ENCODE measurements at regions not wholly inside any gene's neighbourhood (a gene's known extent, or its start where the extent isn't known, plus 50 kb on each side); places are given as distances from the start of the nearest gene placed in this dataset.

- Mint-ChIP-seq H3K9me3 (ENCODE audit: insufficient read depth) (no peaks in the 10 kb centered on the region), H3K27ac (no peak overlapping the region), H3K4me3 (no peak overlapping the region), H3K27me3 (no peaks in the 10 kb centered on the region), H3K4me1 (peaks cover 15% of the 10 kb centered on the region)
- H4K20me1 ChIP-seq (ENCODE audit: control insufficient read depth, insufficient read depth, low read length, poor library complexity, severe bottlenecking): peaks cover 8% of the 10 kb centered on the region
- DNase-seq (no peak), ATAC-seq (ENCODE audit: low read depth) (no peak)
- H3K9me3 ChIP-seq (ENCODE audit: control extremely low read depth in 1 of 3, control insufficient read depth in 2 of 3, insufficient read depth in 1 of 3, low read length in 2 of 3): no peaks in the 10 kb centered on the region
- POLR2A ChIA-PET: no interaction called here
- no peak overlapping the region for H2AFZ ChIP-seq (ENCODE audit: insufficient read depth, low read depth, low read length, poor library complexity, severe bottlenecking)
- no peak overlapping the region for H3K4me3 ChIP-seq (ENCODE audit: control extremely low read depth in 1 of 5, extremely low read depth in 1 of 5, insufficient read depth in 1 of 5, low read depth in 2 of 5, low read length in 4 of 5)
- intact Hi-C loops (cut with micrococcal nuclease): loop anchor here (5.0 kb wide), 1 partner anchor 552 kb away; no protein-coding TSS in a partner anchor
- no peak overlapping the region for H3K9ac ChIP-seq (ENCODE audit: low read length)
- no peaks in the 10 kb centered on the region for H3K4me1 ChIP-seq (ENCODE audit: control insufficient read depth in 2 of 2, insufficient read depth in 2 of 2, low read length in 2 of 2)
- CTCF ChIA-PET: no interaction called here
- H3K27ac ChIP-seq (ENCODE audit: low read length in 2 of 2): no peak overlapping the region
- no peak overlapping the region for H3K4me2 ChIP-seq (replicated peaks; ENCODE audit: low read depth, low read length, poor library complexity, severe bottlenecking)
- H3K36me3 ChIP-seq (replicated peaks in 1 of 2; ENCODE audit: control extremely low read depth in 1 of 2, control insufficient read depth in 1 of 2, extremely low read depth in 1 of 2, insufficient read depth in 2 of 2, low read length in 1 of 2): peaks cover 3 to 42% of the 10 kb centered on the region in 2 experiments
- H3K27me3 ChIP-seq (replicated peaks in 1 of 4; ENCODE audit: control extremely low read depth in 1 of 4, control insufficient read depth in 3 of 4, insufficient read depth in 4 of 4, low read length in 3 of 4): no peaks in the 10 kb centered on the region
- 100% methylated on average over 1 of the region's 3 CpGs for WGBS (ENCODE audit: insufficient coverage)
- TF ChIP-seq EZH2 (IDR thresholded peaks at IDR 0.05; ENCODE audit: borderline replicate concordance, insufficient read depth, low read depth, low read length, poor library complexity, severe bottlenecking) (no peak), CTCF (IDR thresholded peaks at IDR 0.05) (no peak)
- no peaks in the 10 kb centered on the region for H3K79me2 ChIP-seq (ENCODE audit: control insufficient read depth, insufficient read depth, low read length)
Observed at GRCh38 chr7:130869918-130870317, 135.9 kb upstream of the KLF14 start.

GRCh38 chr7:130872341-130872740 lies 138.3 kb upstream of the KLF14 start:
- Histone ChIP-seq H3K9ac (ENCODE audit: low read length) (no peak overlapping the region), H3K9me3 (ENCODE audit: control extremely low read depth in 1 of 3, control insufficient read depth in 2 of 3, insufficient read depth in 1 of 3, low read length in 2 of 3) (no peaks in the 10 kb centered on the region), H3K4me1 (ENCODE audit: control insufficient read depth in 2 of 2, insufficient read depth in 2 of 2, low read length in 2 of 2) (no peaks in the 10 kb centered on the region), H2AFZ (ENCODE audit: insufficient read depth, low read depth, low read length, poor library complexity, severe bottlenecking) (no peak overlapping the region), H3K4me3 (ENCODE audit: control extremely low read depth in 1 of 5, extremely low read depth in 1 of 5, insufficient read depth in 1 of 5, low read depth in 2 of 5, low read length in 4 of 5) (no peak overlapping the region), H3K36me3 (replicated peaks in 1 of 2; ENCODE audit: control extremely low read depth in 1 of 2, control insufficient read depth in 1 of 2, extremely low read depth in 1 of 2, insufficient read depth in 2 of 2, low read length in 1 of 2) (peaks cover 4 to 44% of the 10 kb centered on the region in 2 experiments), H3K27me3 (replicated peaks in 1 of 4; ENCODE audit: control extremely low read depth in 1 of 4, control insufficient read depth in 3 of 4, insufficient read depth in 4 of 4, low read length in 3 of 4) (no peaks in the 10 kb centered on the region), H3K4me2 (replicated peaks; ENCODE audit: low read depth, low read length, poor library complexity, severe bottlenecking) (no peak overlapping the region), H3K79me2 (ENCODE audit: control insufficient read depth, insufficient read depth, low read length) (peaks cover 5% of the 10 kb centered on the region), H3K27ac (ENCODE audit: low read length in 2 of 2) (no peak overlapping the region), H4K20me1 (ENCODE audit: control insufficient read depth, insufficient read depth, low read length, poor library complexity, severe bottlenecking) (peaks cover 24% of the 10 kb centered on the region)
- H3K9me3 Mint-ChIP-seq (ENCODE audit: insufficient read depth): no peaks in the 10 kb centered on the region
- DNase-seq (no peak), ATAC-seq (ENCODE audit: low read depth) (no peak)
- H3K4me3 Mint-ChIP-seq: no peak overlapping the region
- TF ChIP-seq EZH2 (IDR thresholded peaks at IDR 0.05; ENCODE audit: borderline replicate concordance, insufficient read depth, low read depth, low read length, poor library complexity, severe bottlenecking) (no peak), CTCF (IDR thresholded peaks at IDR 0.05) (no peak)
- 92% methylated on average over 6 of the region's 6 CpGs for WGBS (ENCODE audit: insufficient coverage)
- no peak overlapping the region for H3K27ac Mint-ChIP-seq
- H3K4me1 Mint-ChIP-seq: peaks cover 9% of the 10 kb centered on the region
- intact Hi-C loops (cut with micrococcal nuclease): loop anchor here (5.0 kb wide), 1 partner anchor 550 kb away; no protein-coding TSS in a partner anchor
- H3K27me3 Mint-ChIP-seq: no peaks in the 10 kb centered on the region
- POLR2A ChIA-PET: no interaction called here
- CTCF ChIA-PET: interaction anchor here (0.6 to 1.6 kb wide), 4 partner anchors 13 to 172 kb away, joined by 3 to 4 read pairs (median 3); no protein-coding TSS in a partner anchor

Data from B cell (primary cell).